Keratinocyte (primary cell): ENCODE measurements at regions not wholly inside any gene's neighbourhood (a gene's known extent, or its start where the extent isn't known, plus 50 kb on each side); places are given as distances from the start of the nearest gene placed in this dataset.

Source experiments
- DNase-seq: peaks from one replicate; pipeline ENCODE4 v3.0.0-alpha.2; 2011; ENCODE audit warnings: low read depth, missing footprints, low spot score
- FAIRE-seq: peaks from 2 replicates; lab custom pipeline; 2011; peaks lifted over from hg19 to GRCh38; lab: Jason Lieb, UNC
- H2AFZ ChIP-seq: 2 replicates; pipeline ENCODE4 v1.6.0; 2012; ENCODE audit warnings: low read length, control low read depth, inconsistent platforms; ENCODE audit not compliant: control insufficient read depth
- H3K27ac ChIP-seq: 2 replicates; pipeline ENCODE4 v1.5.1; 2011; ENCODE audit warnings: low read length; ENCODE audit not compliant: control insufficient read depth, insufficient read depth
- H3K27me3 ChIP-seq: 3 replicates; pipeline ENCODE4 v1.6.0; 2011; ENCODE audit warnings: low read length; ENCODE audit not compliant: control insufficient read depth, insufficient read depth; ENCODE audit errors: extremely low read depth
- H3K36me3 ChIP-seq, 2 experiments: 2 replicates in 1 of 2; 3 replicates in 1 of 2; pipeline ENCODE4 v1.5.1; 2011; ENCODE audit warnings: low read length in 2 of 2, mild to moderate bottlenecking in 1 of 2; ENCODE audit not compliant: control insufficient read depth in 2 of 2, insufficient read depth in 2 of 2; ENCODE audit errors: extremely low read depth in 1 of 2
- H3K4me1 ChIP-seq: 3 replicates; pipeline ENCODE4 v1.5.1; 2011; ENCODE audit warnings: low read length; ENCODE audit not compliant: control insufficient read depth, insufficient read depth; ENCODE audit errors: extremely low read depth
- H3K4me2 ChIP-seq: 3 replicates; pipeline ENCODE4 v1.6.0; 2011; ENCODE audit warnings: low read depth, low read length; ENCODE audit not compliant: control insufficient read depth, insufficient read depth; ENCODE audit errors: extremely low read depth
- H3K4me3 ChIP-seq, 3 experiments: fragments of 200-600 bp in 1 of 3; sonication (generic) in 1 of 3; 2 replicates in 2 of 3; 3 replicates in 1 of 3; pipeline ENCODE4 v1.5.1; 2011 to 2016; ENCODE audit warnings: low read length in 3 of 3, mild to moderate bottlenecking in 3 of 3, control low read depth in 2 of 3, inconsistent platforms in 1 of 3, low read depth in 1 of 3, mixed read lengths in 1 of 3, mixed run types in 1 of 3, moderate library complexity in 1 of 3; ENCODE audit not compliant: control insufficient read depth in 2 of 3, insufficient read depth in 2 of 3; ENCODE audit errors: extremely low read depth in 1 of 3
- H3K79me2 ChIP-seq: 2 replicates; pipeline ENCODE4 v1.6.0; 2012; ENCODE audit warnings: low read length; ENCODE audit not compliant: control insufficient read depth, insufficient read depth
- H3K9ac ChIP-seq: 3 replicates; pipeline ENCODE4 v1.6.0; 2011; ENCODE audit warnings: low read length; ENCODE audit not compliant: control insufficient read depth, insufficient read depth; ENCODE audit errors: extremely low read depth
- H3K9me1 ChIP-seq: 3 replicates; pipeline ENCODE4 v1.6.0; 2011; ENCODE audit warnings: low read length; ENCODE audit not compliant: control insufficient read depth, insufficient read depth; ENCODE audit errors: extremely low read depth
- H3K9me3 ChIP-seq: 2 replicates; pipeline ENCODE4 v1.5.1; 2012; ENCODE audit warnings: low read depth, low read length; ENCODE audit not compliant: control insufficient read depth
- H4K20me1 ChIP-seq: 3 replicates; pipeline ENCODE4 v1.6.0; 2011; ENCODE audit warnings: low read length; ENCODE audit not compliant: control insufficient read depth, insufficient read depth; ENCODE audit errors: extremely low read depth
- CTCF ChIP-seq, 3 experiments: IDR thresholded peaks in 1 of 3; conservative IDR thresholded peaks in 1 of 3; optimal IDR thresholded peaks in 1 of 3; 2 replicates in 2 of 3; 3 replicates in 1 of 3; pipeline versions ENCODE3 to v1.5.1; 2011; ENCODE audit warnings: low read length in 3 of 3, mild to moderate bottlenecking in 3 of 3, moderate library complexity in 2 of 3, control low read depth in 1 of 3, inconsistent platforms in 1 of 3; ENCODE audit not compliant: insufficient read depth in 2 of 3; ENCODE audit errors: extremely low read depth in 1 of 3
- EZH2 ChIP-seq: IDR thresholded peaks from one replicate; pipeline ENCODE4 v1.6.1; 2012; ENCODE audit warnings: inconsistent platforms, mild to moderate bottlenecking, low read length, moderate library complexity
- dilution Hi-C: fragments of 300-500 bp; cut with MboI; formaldehyde crosslinking; loops from one replicate; pipeline ENCODE4 v1.7.0; 2020; ENCODE audit warnings: low sequenced_read_pairs; ENCODE audit not compliant: extremely low pct_ligation_motif_present

GRCh38 chr12:91913651-91914050 is 232.0 kb downstream of the BTG1 start:
- DNase-seq (no peak), FAIRE-seq (no peak)
- Histone ChIP-seq H3K4me2 (no peak overlapping the region), H3K9me3 (no peaks in the 10 kb centered on the region), H3K79me2 (no peaks in the 10 kb centered on the region), H3K4me3 (no peak overlapping the region), H3K9ac (no peak overlapping the region), H4K20me1 (no peaks in the 10 kb centered on the region), H2AFZ (no peak overlapping the region), H3K4me1 (no peaks in the 10 kb centered on the region), H3K36me3 (no peaks in the 10 kb centered on the region), H3K9me1 (no peaks in the 10 kb centered on the region), H3K27me3 (no peaks in the 10 kb centered on the region), H3K27ac (no peak overlapping the region)
- TF ChIP-seq CTCF (optimal IDR thresholded peaks at IDR 0.05 in 1 of 3, IDR thresholded peaks at IDR 0.05 in 1 of 3, conservative IDR thresholded peaks at IDR 0.05 in 1 of 3; ENCODE audit: extremely low read depth in 1 of 3, insufficient read depth in 2 of 3, low read length in 3 of 3) (no peak), EZH2 (no peak)
- dilution Hi-C loops, result no loop called here

- Histone ChIP-seq H3K9me1 (no peaks in the 10 kb centered on the region), H3K79me2 (no peaks in the 10 kb centered on the region), H3K27me3 (no peaks in the 10 kb centered on the region), H4K20me1 (no peaks in the 10 kb centered on the region), H3K9me3 (no peaks in the 10 kb centered on the region), H3K9ac (no peak overlapping the region), H3K27ac (no peak overlapping the region), H3K36me3 (no peaks in the 10 kb centered on the region), H3K4me3 (no peak overlapping the region), H3K4me1 (no peaks in the 10 kb centered on the region), H3K4me2 (no peak overlapping the region), H2AFZ (no peak overlapping the region)
- no peak for FAIRE-seq
- dilution Hi-C loops, result no loop called here
- no peak for DNase-seq
- TF ChIP-seq EZH2, result no peak
- TF ChIP-seq CTCF (optimal IDR thresholded peaks at IDR 0.05 in 1 of 3, IDR thresholded peaks at IDR 0.05 in 1 of 3, conservative IDR thresholded peaks at IDR 0.05 in 1 of 3; ENCODE audit: extremely low read depth in 1 of 3, insufficient read depth in 2 of 3, low read length in 3 of 3), result no peak
Measured at GRCh38 chr12:91913124-91913523, 232.5 kb downstream of the BTG1 start.
